ENCODE measurements at regions not wholly inside any gene's neighbourhood (a gene's known extent, or its start where the extent isn't known, plus 50 kb on each side); places are given as distances from the start of the nearest gene placed in this dataset.

DNA sequence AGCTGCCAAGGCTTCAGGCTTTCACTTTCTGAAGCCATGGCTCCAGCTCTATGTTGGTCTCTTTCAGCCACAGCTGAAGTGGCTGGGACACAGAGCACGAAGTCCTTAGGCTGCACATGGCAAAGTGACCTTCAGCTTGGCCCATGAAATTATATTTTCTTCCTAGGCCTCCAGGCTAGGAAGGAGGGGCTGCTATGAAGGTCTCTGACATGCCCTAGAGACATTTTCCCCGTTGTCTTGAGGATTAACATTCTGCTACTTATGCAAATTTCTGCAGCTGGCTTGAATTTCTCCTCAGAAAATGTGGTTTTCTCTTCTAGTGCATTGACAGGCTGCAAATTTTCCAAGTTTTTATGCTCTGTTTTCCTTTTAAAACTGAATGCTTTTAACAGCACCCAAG is 99.8 kb upstream of the KCNIP4 start:
- Histone ChIP-seq H3K9ac (replicated peaks; ENCODE audit: extremely low read depth, insufficient read depth, low read length) (no peak overlapping the region), H3K27ac (ENCODE audit: insufficient read depth, low read depth, low read length) (no peak overlapping the region), H3K79me2 (ENCODE audit: control insufficient read depth, insufficient read depth, low read length) (no peaks in the 10 kb centered on the region), H4K20me1 (replicated peaks; ENCODE audit: control insufficient read depth, extremely low read depth, insufficient read depth, low read length) (no peaks in the 10 kb centered on the region), H3K4me3 (replicated peaks in 1 of 3; ENCODE audit: insufficient read depth in 1 of 3, low read depth in 1 of 3, low read length in 3 of 3) (no peak overlapping the region), H3K9me3 (replicated peaks; ENCODE audit: control insufficient read depth, insufficient read depth, low read length) (peaks cover 3% of the 10 kb centered on the region), H3K9me1 (replicated peaks; ENCODE audit: control insufficient read depth, extremely low read depth, insufficient read depth, low read length) (no peaks in the 10 kb centered on the region), H3K36me3 (ENCODE audit: control insufficient read depth in 2 of 2, extremely low read depth in 1 of 2, insufficient read depth in 2 of 2, low read length in 2 of 2) (no peaks in the 10 kb centered on the region), H3K27me3 (ENCODE audit: control insufficient read depth in 2 of 2, insufficient read depth in 2 of 2, low read length in 2 of 2) (no peaks in the 10 kb centered on the region), H2AFZ (ENCODE audit: low read depth, low read length) (no peak overlapping the region), H3K4me1 (ENCODE audit: control insufficient read depth, extremely low read depth, insufficient read depth, low read length) (no peaks in the 10 kb centered on the region), H3K4me2 (ENCODE audit: insufficient read depth, low read length) (no peak overlapping the region)
- CTCF ChIA-PET, result no interaction called here
- BruUV-seq (replicated peaks), result no TSS peak
- intact Hi-C loops (cut with micrococcal nuclease), result no loop called here
- POLR2A ChIA-PET, result no interaction called here
- FAIRE-seq (no peak), DNase-seq (ENCODE audit: low read depth, low spot score) (no peak)
- dilution Hi-C loops (cut with MboI; ENCODE audit: extremely low pct_ligation_motif_present, low sequenced_read_pairs), result no loop called here
- TF ChIP-seq, protein P1, sequence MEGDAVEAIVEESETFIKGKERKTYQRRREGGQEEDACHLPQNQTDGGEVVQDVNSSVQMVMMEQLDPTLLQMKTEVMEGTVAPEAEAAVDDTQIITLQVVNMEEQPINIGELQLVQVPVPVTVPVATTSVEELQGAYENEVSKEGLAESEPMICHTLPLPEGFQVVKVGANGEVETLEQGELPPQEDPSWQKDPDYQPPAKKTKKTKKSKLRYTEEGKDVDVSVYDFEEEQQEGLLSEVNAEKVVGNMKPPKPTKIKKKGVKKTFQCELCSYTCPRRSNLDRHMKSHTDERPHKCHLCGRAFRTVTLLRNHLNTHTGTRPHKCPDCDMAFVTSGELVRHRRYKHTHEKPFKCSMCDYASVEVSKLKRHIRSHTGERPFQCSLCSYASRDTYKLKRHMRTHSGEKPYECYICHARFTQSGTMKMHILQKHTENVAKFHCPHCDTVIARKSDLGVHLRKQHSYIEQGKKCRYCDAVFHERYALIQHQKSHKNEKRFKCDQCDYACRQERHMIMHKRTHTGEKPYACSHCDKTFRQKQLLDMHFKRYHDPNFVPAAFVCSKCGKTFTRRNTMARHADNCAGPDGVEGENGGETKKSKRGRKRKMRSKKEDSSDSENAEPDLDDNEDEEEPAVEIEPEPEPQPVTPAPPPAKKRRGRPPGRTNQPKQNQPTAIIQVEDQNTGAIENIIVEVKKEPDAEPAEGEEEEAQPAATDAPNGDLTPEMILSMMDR (IDR thresholded peaks at IDR 0.05; ENCODE audit: extremely low read depth in 1 of 2, insufficient read depth in 1 of 2, low read depth in 1 of 2, low read length in 2 of 2), result no peak
- TF ChIP-seq GATA2 (IDR thresholded peaks at IDR 0.05; ENCODE audit: insufficient read depth, insufficient read length, low read depth, low read length), result no peak
- no peak for TF ChIP-seq MAX (IDR thresholded peaks at IDR 0.05; ENCODE audit: insufficient read depth, insufficient read length)
- TF ChIP-seq MYC (IDR thresholded peaks at IDR 0.05; ENCODE audit: low read depth, low read length), result no peak

DNA sequence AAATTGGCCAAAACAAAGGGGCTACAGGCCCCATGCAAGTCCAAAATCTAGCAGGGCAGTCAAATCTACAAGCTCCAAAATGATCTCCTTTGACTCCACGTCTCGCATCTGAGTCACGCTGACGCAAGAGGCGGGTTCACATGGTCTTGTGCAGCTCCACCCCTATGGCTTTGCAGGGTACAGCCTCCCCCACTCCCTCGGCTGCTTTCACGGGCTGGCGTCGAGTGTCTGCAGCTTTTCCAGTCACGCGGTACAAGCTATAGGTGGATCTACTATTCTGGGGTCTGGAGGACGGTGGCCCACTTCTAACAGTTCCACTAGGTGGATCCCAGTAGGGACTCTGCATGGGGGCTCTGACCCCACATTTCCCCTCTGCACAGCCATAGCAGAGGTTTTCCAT is 99.2 kb upstream of the KCNIP4 start:
- Histone ChIP-seq H3K27me3 (ENCODE audit: control insufficient read depth in 2 of 2, insufficient read depth in 2 of 2, low read length in 2 of 2) (no peaks in the 10 kb centered on the region), H2AFZ (ENCODE audit: low read depth, low read length) (no peak overlapping the region), H3K4me1 (ENCODE audit: control insufficient read depth, extremely low read depth, insufficient read depth, low read length) (no peaks in the 10 kb centered on the region), H3K4me2 (ENCODE audit: insufficient read depth, low read length) (no peak overlapping the region), H3K36me3 (ENCODE audit: control insufficient read depth in 2 of 2, extremely low read depth in 1 of 2, insufficient read depth in 2 of 2, low read length in 2 of 2) (no peaks in the 10 kb centered on the region), H3K4me3 (replicated peaks in 1 of 3; ENCODE audit: insufficient read depth in 1 of 3, low read depth in 1 of 3, low read length in 3 of 3) (no peak overlapping the region), H3K79me2 (ENCODE audit: control insufficient read depth, insufficient read depth, low read length) (no peaks in the 10 kb centered on the region), H4K20me1 (replicated peaks; ENCODE audit: control insufficient read depth, extremely low read depth, insufficient read depth, low read length) (no peaks in the 10 kb centered on the region), H3K9me1 (replicated peaks; ENCODE audit: control insufficient read depth, extremely low read depth, insufficient read depth, low read length) (no peaks in the 10 kb centered on the region), H3K9ac (replicated peaks; ENCODE audit: extremely low read depth, insufficient read depth, low read length) (no peak overlapping the region), H3K27ac (ENCODE audit: insufficient read depth, low read depth, low read length) (no peak overlapping the region), H3K9me3 (replicated peaks; ENCODE audit: control insufficient read depth, insufficient read depth, low read length) (peaks cover 3% of the 10 kb centered on the region)
- no peak for DNase-seq (ENCODE audit: low read depth, low spot score)
- TF ChIP-seq FOS (IDR thresholded peaks at IDR 0.05; ENCODE audit: borderline replicate concordance, insufficient read depth, low read length), result no peak
- no peak for TF ChIP-seq JUN (IDR thresholded peaks at IDR 0.05; ENCODE audit: borderline replicate concordance, insufficient read depth, insufficient read length, low read depth)
- TF ChIP-seq POLR2A (IDR thresholded peaks at IDR 0.05; ENCODE audit: low read depth, low read length), result no peak
- TF ChIP-seq, protein P1 (IDR thresholded peaks at IDR 0.05; ENCODE audit: extremely low read depth in 1 of 2, insufficient read depth in 1 of 2, low read depth in 1 of 2, low read length in 2 of 2), result no peak
- TF ChIP-seq EZH2 (IDR thresholded peaks at IDR 0.05; ENCODE audit: borderline replicate concordance, low read depth, low read length, severe bottlenecking), result no peak
- no peak for TF ChIP-seq POLR2AphosphoS5 (IDR thresholded peaks at IDR 0.05; ENCODE audit: insufficient read depth, low read depth, low read length)
- TF ChIP-seq MAX (IDR thresholded peaks at IDR 0.05; ENCODE audit: insufficient read depth, insufficient read length), result no peak
- no peak for TF ChIP-seq MYC (IDR thresholded peaks at IDR 0.05; ENCODE audit: low read depth, low read length)
- TF ChIP-seq GATA2 (IDR thresholded peaks at IDR 0.05; ENCODE audit: insufficient read depth, insufficient read length, low read depth, low read length), result no peak
- no TSS peak for BruUV-seq (replicated peaks)
- intact Hi-C loops (cut with micrococcal nuclease) (no loop called here), dilution Hi-C loops (cut with MboI; ENCODE audit: extremely low pct_ligation_motif_present, low sequenced_read_pairs) (no loop called here)
- no peak for FAIRE-seq
- CTCF ChIA-PET, result no interaction called here
- POLR2A ChIA-PET, result no interaction called here

All from endothelial cell of umbilical vein (primary cell).